ENCODE measurements at regions not wholly inside any gene's neighbourhood (a gene's known extent, or its start where the extent isn't known, plus 50 kb on each side); places are given as distances from the start of the nearest gene placed in this dataset.
A peak's percentile ranks its signal among the peaks of the same experiment; 100 is the strongest.

DNA sequence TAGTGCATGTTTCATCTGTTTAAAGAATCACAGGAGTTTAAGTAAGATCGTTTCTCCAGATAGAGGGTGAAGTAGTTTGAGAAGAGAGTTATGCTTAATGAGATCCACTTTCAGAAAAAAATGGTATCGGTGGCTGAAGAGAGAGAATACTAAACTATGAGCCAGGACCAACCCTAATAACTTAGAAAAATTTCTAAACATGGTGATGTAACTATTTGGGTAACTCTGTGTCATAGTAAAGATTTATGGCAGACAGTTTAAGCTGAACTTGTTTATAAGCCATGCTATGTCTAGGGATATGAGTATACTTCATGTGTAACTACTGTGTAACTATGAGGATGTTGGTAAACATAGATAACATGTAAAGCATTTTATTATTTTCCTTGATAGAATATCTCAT, 489.5 kb downstream of the KCNJ2 start:
- TF ChIP-seq, protein P1, sequence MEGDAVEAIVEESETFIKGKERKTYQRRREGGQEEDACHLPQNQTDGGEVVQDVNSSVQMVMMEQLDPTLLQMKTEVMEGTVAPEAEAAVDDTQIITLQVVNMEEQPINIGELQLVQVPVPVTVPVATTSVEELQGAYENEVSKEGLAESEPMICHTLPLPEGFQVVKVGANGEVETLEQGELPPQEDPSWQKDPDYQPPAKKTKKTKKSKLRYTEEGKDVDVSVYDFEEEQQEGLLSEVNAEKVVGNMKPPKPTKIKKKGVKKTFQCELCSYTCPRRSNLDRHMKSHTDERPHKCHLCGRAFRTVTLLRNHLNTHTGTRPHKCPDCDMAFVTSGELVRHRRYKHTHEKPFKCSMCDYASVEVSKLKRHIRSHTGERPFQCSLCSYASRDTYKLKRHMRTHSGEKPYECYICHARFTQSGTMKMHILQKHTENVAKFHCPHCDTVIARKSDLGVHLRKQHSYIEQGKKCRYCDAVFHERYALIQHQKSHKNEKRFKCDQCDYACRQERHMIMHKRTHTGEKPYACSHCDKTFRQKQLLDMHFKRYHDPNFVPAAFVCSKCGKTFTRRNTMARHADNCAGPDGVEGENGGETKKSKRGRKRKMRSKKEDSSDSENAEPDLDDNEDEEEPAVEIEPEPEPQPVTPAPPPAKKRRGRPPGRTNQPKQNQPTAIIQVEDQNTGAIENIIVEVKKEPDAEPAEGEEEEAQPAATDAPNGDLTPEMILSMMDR (conservative IDR thresholded peaks at IDR 0.05; ENCODE audit: low read depth, low read length), result no peak
- no peak for TF ChIP-seq EZH2 (IDR thresholded peaks at IDR 0.05; ENCODE audit: borderline replicate concordance, low read depth, low read length, poor library complexity, severe bottlenecking)
- Histone ChIP-seq H3K4me3 (ENCODE audit: low read depth, low read length, poor library complexity, severe bottlenecking) (no peak overlapping the region), H3K27ac (ENCODE audit: low read depth, low read length, poor library complexity, severe bottlenecking) (no peak overlapping the region), H3K27me3 (replicated peaks; ENCODE audit: insufficient read depth, low read depth, low read length, poor library complexity) (no peaks in the 10 kb centered on the region), H3K4me1 (ENCODE audit: insufficient read depth, low read length, poor library complexity, severe bottlenecking) (no peaks in the 10 kb centered on the region), H3K36me3 (ENCODE audit: insufficient read depth, low read length, poor library complexity, severe bottlenecking) (no peaks in the 10 kb centered on the region), H3K9me3 (ENCODE audit: low read depth, low read length, poor library complexity, severe bottlenecking) (no peaks in the 10 kb centered on the region)
- intact Hi-C loops (cut with micrococcal nuclease; ENCODE audit: unreplicated experiment), result no loop called here
- ChIA-PET POLR2A (ENCODE audit: low non-redundant PET) (no interaction called here), CTCF (no interaction called here)
- BruUV-seq (replicated peaks), result no TSS peak
- DNase-seq (ENCODE audit: low spot score), result no peak

DNA sequence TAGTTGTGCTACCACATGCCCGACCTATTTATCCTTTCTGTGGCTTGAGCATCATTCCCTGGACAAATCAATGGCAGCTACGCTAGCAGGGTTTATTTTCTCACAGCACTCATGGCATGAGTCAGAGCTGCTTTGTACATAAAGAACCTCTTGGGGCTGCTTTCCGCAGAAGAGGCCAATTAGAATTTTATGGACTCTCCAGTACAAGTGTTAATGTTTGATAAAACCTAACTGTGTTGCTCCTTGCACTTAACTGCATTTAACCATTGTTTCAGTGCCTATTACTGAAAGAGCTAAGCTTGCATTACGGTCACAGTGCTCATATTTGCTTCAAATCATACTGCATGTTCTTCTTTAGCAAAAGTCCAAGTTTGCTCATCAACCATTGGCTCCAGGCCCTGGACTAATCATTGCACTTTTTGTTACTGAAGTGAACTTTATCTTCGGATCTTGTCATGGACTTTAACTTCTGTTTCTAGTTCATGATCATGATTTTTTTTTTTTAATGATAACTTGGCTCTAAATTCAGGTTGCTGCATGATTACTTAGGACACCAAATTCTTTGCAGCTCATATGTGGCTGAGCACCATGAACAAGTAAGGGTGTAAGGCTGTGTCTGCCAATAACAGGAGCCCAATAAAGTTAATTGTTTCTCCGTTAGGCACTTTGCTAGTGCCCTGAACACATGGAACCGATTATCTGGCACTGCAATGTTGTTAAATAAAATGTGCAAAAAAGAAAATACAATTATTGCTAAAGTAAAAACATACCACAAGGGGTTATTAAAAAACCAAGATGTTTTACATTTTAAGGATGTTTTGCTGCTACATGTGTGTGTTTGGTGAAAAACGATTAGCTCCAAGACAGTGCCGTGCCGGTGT, 492.2 kb downstream of the KCNJ2 start:
- CTCF ChIA-PET, result no interaction called here
- no peaks in the 10 kb centered on the region for H3K36me3 ChIP-seq (ENCODE audit: insufficient read depth, low read length, poor library complexity, severe bottlenecking)
- no peak overlapping the region for H3K27ac ChIP-seq (ENCODE audit: low read depth, low read length, poor library complexity, severe bottlenecking)
- H3K27me3 ChIP-seq (replicated peaks; ENCODE audit: insufficient read depth, low read depth, low read length, poor library complexity), result no peaks in the 10 kb centered on the region
- BruUV-seq (replicated peaks), result no TSS peak
- intact Hi-C loops (cut with micrococcal nuclease; ENCODE audit: unreplicated experiment), result no loop called here
- H3K4me3 ChIP-seq (ENCODE audit: low read depth, low read length, poor library complexity, severe bottlenecking), result no peak overlapping the region
- peak; percentile 2 for DNase-seq (ENCODE audit: low spot score)
- no peaks in the 10 kb centered on the region for H3K4me1 ChIP-seq (ENCODE audit: insufficient read depth, low read length, poor library complexity, severe bottlenecking)
- POLR2A ChIA-PET (ENCODE audit: low non-redundant PET), result no interaction called here
- H3K9me3 ChIP-seq (ENCODE audit: low read depth, low read length, poor library complexity, severe bottlenecking), result no peaks in the 10 kb centered on the region
- TF ChIP-seq EZH2 (IDR thresholded peaks at IDR 0.05; ENCODE audit: borderline replicate concordance, low read depth, low read length, poor library complexity, severe bottlenecking), result no peak

DNA sequence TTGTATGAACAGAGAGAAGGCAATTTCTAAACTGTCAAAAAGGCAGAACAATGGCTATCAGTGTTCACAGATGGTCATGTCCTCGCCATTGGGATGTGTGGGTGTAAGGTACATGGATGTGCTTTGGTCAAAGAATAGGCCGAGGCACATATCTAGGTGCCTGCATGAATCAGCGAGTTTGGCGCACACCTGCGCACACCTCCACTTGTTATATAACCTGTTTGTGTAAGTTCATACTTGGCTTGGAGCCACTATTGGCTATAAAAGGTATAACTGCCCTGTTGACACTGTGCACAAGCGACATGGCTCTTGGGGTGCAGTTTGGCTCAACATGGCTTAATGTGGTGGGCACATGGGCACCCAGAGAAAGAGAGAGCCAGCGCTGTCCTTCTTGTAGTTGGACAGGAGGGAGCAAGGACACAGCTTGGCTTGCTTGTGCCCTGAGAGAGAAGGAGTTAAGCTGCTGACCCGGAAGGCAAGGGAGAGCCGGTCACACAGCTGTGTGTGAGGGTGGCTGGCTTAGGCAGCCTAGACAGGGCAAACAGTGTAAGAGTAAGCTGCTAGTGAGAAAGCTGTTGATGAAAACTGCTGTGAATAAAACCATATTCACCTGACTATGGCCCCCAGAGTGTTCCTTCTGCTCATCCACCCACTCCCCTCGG, 499.1 kb downstream of the KCNJ2 start:
- CTCF ChIA-PET, result no interaction called here

More for the DNA sequence above, 499.1 kb downstream of the KCNJ2 start:
- H3K27ac ChIP-seq (ENCODE audit: low read depth, low read length, poor library complexity, severe bottlenecking), result no peak overlapping the region
- no peaks in the 10 kb centered on the region for H3K9me3 ChIP-seq (ENCODE audit: low read depth, low read length, poor library complexity, severe bottlenecking)
- POLR2A ChIA-PET (ENCODE audit: low non-redundant PET), result no interaction called here
- TF ChIP-seq, protein P1 (conservative IDR thresholded peaks at IDR 0.05; ENCODE audit: low read depth, low read length), result no peak
- no peak for TF ChIP-seq EZH2 (IDR thresholded peaks at IDR 0.05; ENCODE audit: borderline replicate concordance, low read depth, low read length, poor library complexity, severe bottlenecking)
- DNase-seq (ENCODE audit: low spot score), result no peak
- H3K27me3 ChIP-seq (replicated peaks; ENCODE audit: insufficient read depth, low read depth, low read length, poor library complexity), result no peaks in the 10 kb centered on the region
- BruUV-seq (replicated peaks), result no TSS peak
- H3K36me3 ChIP-seq (ENCODE audit: insufficient read depth, low read length, poor library complexity, severe bottlenecking), result no peaks in the 10 kb centered on the region
- H3K4me1 ChIP-seq (ENCODE audit: insufficient read depth, low read length, poor library complexity, severe bottlenecking), result no peaks in the 10 kb centered on the region
- H3K4me3 ChIP-seq (ENCODE audit: low read depth, low read length, poor library complexity, severe bottlenecking), result no peak overlapping the region
- intact Hi-C loops (cut with micrococcal nuclease; ENCODE audit: unreplicated experiment), result no loop called here
